Chondrocyte (in vitro differentiated cells): ENCODE measurements at regions not wholly inside any gene's neighbourhood (a gene's known extent, or its start where the extent isn't known, plus 50 kb on each side); places are given as distances from the start of the nearest gene placed in this dataset.

ENCODE experiments used
- DNase-seq: peaks from one replicate; pipeline ENCODE4 v3.0.0; 2021; ENCODE audit warnings: mixed read lengths, low spot score
- H3K27ac Mint-ChIP-seq: one replicate; pipeline ENCODE4 v1.8.0; 2021; ENCODE audit warnings: mild to moderate bottlenecking, moderate library complexity, mixed read lengths; ENCODE audit not compliant: unreplicated experiment
- H3K27me3 Mint-ChIP-seq: 2 replicates; pipeline ENCODE4 v1.8.0; 2021; ENCODE audit warnings: low read depth, mixed read lengths
- H3K36me3 Mint-ChIP-seq: 2 replicates; pipeline ENCODE4 v1.8.0; 2021; ENCODE audit warnings: low read depth, mixed read lengths
- H3K4me1 Mint-ChIP-seq: 2 replicates; pipeline ENCODE4 v1.8.0; 2021; ENCODE audit warnings: low read depth, mild to moderate bottlenecking, mixed read lengths
- H3K4me3 Mint-ChIP-seq: one replicate; pipeline ENCODE4 v1.8.0; 2021; ENCODE audit warnings: mild to moderate bottlenecking, moderate library complexity, mixed read lengths; ENCODE audit not compliant: unreplicated experiment
- H3K9me3 Mint-ChIP-seq: 2 replicates; pipeline ENCODE4 v1.8.0; 2021; ENCODE audit warnings: low read depth, mixed read lengths
- CTCF ChIP-seq: fragments of 200-600 bp; sonication (generic); IDR thresholded peaks from 2 replicates; pipeline ENCODE4 v1.5.0; 2021; ENCODE audit warnings: antibody characterized with exemption, mild to moderate bottlenecking, moderate library complexity

- Mint-ChIP-seq H3K36me3 (no peaks in the 10 kb centered on the region), H3K4me1 (no peaks in the 10 kb centered on the region), H3K9me3 (peaks cover 22% of the 10 kb centered on the region), H3K27ac (no peak overlapping the region), H3K27me3 (no peaks in the 10 kb centered on the region), H3K4me3 (no peak overlapping the region)
- no peak for DNase-seq
- no peak for TF ChIP-seq CTCF
Observed at GRCh38 chrX:26375346-26375745, 159.4 kb downstream of the MAGEB5 start.

GRCh38 chrX:26373829-26374228, 157.9 kb downstream of the MAGEB5 start:
- peaks cover 28% of the 10 kb centered on the region for H3K9me3 Mint-ChIP-seq
- TF ChIP-seq CTCF = no peak
- H3K27me3 Mint-ChIP-seq = no peaks in the 10 kb centered on the region
- H3K36me3 Mint-ChIP-seq = no peaks in the 10 kb centered on the region
- no peak overlapping the region for H3K4me3 Mint-ChIP-seq
- H3K4me1 Mint-ChIP-seq = no peaks in the 10 kb centered on the region
- DNase-seq = no peak
- no peak overlapping the region for H3K27ac Mint-ChIP-seq

- no peaks in the 10 kb centered on the region for H3K36me3 Mint-ChIP-seq
- no peak for DNase-seq
- H3K4me1 Mint-ChIP-seq = no peaks in the 10 kb centered on the region
- no peaks in the 10 kb centered on the region for H3K27me3 Mint-ChIP-seq
- peaks cover 26% of the 10 kb centered on the region for H3K9me3 Mint-ChIP-seq
- no peak overlapping the region for H3K27ac Mint-ChIP-seq
- H3K4me3 Mint-ChIP-seq = no peak overlapping the region
- no peak for TF ChIP-seq CTCF
Observed at GRCh38 chrX:26352891-26353430, 137.0 kb downstream of the MAGEB5 start.

GRCh38 chrX:26347171-26347570, 131.2 kb downstream of the MAGEB5 start:
- Mint-ChIP-seq H3K27ac (no peak overlapping the region), H3K4me3 (no peak overlapping the region), H3K36me3 (no peaks in the 10 kb centered on the region), H3K4me1 (no peaks in the 10 kb centered on the region), H3K27me3 (no peaks in the 10 kb centered on the region), H3K9me3 (peaks cover 18% of the 10 kb centered on the region)
- DNase-seq = no peak
- no peak for TF ChIP-seq CTCF

GRCh38 chrX:26334232-26334631, 118.3 kb downstream of the MAGEB5 start:
- no peak overlapping the region for H3K27ac Mint-ChIP-seq
- no peaks in the 10 kb centered on the region for H3K27me3 Mint-ChIP-seq
- TF ChIP-seq CTCF = no peak
- DNase-seq = no peak
- H3K4me3 Mint-ChIP-seq = no peak overlapping the region
- peaks cover 36% of the 10 kb centered on the region for H3K9me3 Mint-ChIP-seq
- no peaks in the 10 kb centered on the region for H3K4me1 Mint-ChIP-seq
- H3K36me3 Mint-ChIP-seq = no peaks in the 10 kb centered on the region
